ENCODE measurements at regions not wholly inside any gene's neighbourhood (a gene's known extent, or its start where the extent isn't known, plus 50 kb on each side); places are given as distances from the start of the nearest gene placed in this dataset.

DNA sequence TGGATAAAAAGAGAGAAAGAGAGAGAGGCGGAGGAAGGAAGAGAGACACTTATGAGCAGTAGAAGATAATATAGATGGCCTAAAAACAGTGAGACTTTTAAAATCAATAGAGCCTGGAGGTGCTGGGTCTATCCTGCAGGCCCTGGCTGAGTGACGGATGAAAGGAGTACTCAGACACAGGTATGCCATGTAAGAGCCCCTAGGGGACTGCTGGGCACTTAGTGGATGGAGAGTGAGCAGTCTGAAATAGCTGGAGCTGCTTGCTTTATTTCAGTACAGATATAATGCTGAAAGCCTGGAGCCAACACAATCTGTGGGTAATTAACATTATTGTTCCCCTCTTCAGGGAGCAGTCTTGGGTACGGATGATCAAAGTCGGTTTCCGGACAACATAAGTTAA lies 578.6 kb downstream of the SPOCK3 start:
- Histone ChIP-seq H3K36me3 (no peaks in the 10 kb centered on the region), H3K27me3 (no peaks in the 10 kb centered on the region), H3K4me3 (no peak overlapping the region), H3K4me1 (no peaks in the 10 kb centered on the region), H3K9me3 (no peaks in the 10 kb centered on the region), H3K27ac (no peak overlapping the region)
- WGBS (ENCODE audit: insufficient coverage, low coverage, low lambda C conversion rate, missing lambda C conversion rate): 48% methylated on average over 5 of the region's 5 CpGs
- intact Hi-C loops (cut with DNase I): no loop called here
- no peak for ATAC-seq
- TF ChIP-seq POLR2A (IDR thresholded peaks at IDR 0.05): no peak
- no peak for TF ChIP-seq CTCF (IDR thresholded peaks at IDR 0.05)
- no peak for DNase-seq

GRCh38 chr4:166657261-166657660 lies 577.0 kb downstream of the SPOCK3 start:
- Histone ChIP-seq H3K36me3 (no peaks in the 10 kb centered on the region), H3K27me3 (no peaks in the 10 kb centered on the region), H3K4me3 (no peak overlapping the region), H3K27ac (no peak overlapping the region), H3K9me3 (no peaks in the 10 kb centered on the region), H3K4me1 (no peaks in the 10 kb centered on the region)
- DNase-seq: no peak
- ATAC-seq: no peak
- TF ChIP-seq POLR2A (IDR thresholded peaks at IDR 0.05) (no peak), CTCF (IDR thresholded peaks at IDR 0.05) (no peak)
- 39% methylated on average over 3 of the region's 3 CpGs for WGBS (ENCODE audit: insufficient coverage, low coverage, low lambda C conversion rate, missing lambda C conversion rate)
- intact Hi-C loops (cut with DNase I): no loop called here

- no peaks in the 10 kb centered on the region for H3K27me3 ChIP-seq
- H3K4me3 ChIP-seq: no peak overlapping the region
- no peaks in the 10 kb centered on the region for H3K4me1 ChIP-seq
- no peak for TF ChIP-seq POLR2A (IDR thresholded peaks at IDR 0.05)
- no peak for TF ChIP-seq CTCF (IDR thresholded peaks at IDR 0.05)
- WGBS (ENCODE audit: insufficient coverage, low coverage, low lambda C conversion rate, missing lambda C conversion rate): 17% methylated on average over 1 of the region's 1 CpG
- intact Hi-C loops (cut with DNase I): no loop called here
- H3K36me3 ChIP-seq: no peaks in the 10 kb centered on the region
- H3K27ac ChIP-seq: no peak overlapping the region
- ATAC-seq: no peak
- no peak for DNase-seq
- H3K9me3 ChIP-seq: no peaks in the 10 kb centered on the region
Measured at GRCh38 chr4:166658585-166658984, 575.7 kb downstream of the SPOCK3 start.

- no peak for DNase-seq
- ATAC-seq: no peak
- H3K36me3 ChIP-seq: no peaks in the 10 kb centered on the region
- H3K9me3 ChIP-seq: no peaks in the 10 kb centered on the region
- intact Hi-C loops (cut with DNase I): no loop called here
- TF ChIP-seq POLR2A (IDR thresholded peaks at IDR 0.05) (no peak), CTCF (IDR thresholded peaks at IDR 0.05) (no peak)
- H3K4me3 ChIP-seq: no peak overlapping the region
- WGBS (ENCODE audit: insufficient coverage, low coverage, low lambda C conversion rate, missing lambda C conversion rate): 51% methylated on average over 3 of the region's 3 CpGs
- H3K27me3 ChIP-seq: no peaks in the 10 kb centered on the region
- H3K27ac ChIP-seq: no peak overlapping the region
- no peaks in the 10 kb centered on the region for H3K4me1 ChIP-seq
Measured at GRCh38 chr4:166662266-166662843, 571.9 kb downstream of the SPOCK3 start.

- TF ChIP-seq POLR2A (IDR thresholded peaks at IDR 0.05): no peak
- no peak for TF ChIP-seq CTCF (IDR thresholded peaks at IDR 0.05)
- DNase-seq (no peak), ATAC-seq (no peak)
- Histone ChIP-seq H3K9me3 (no peaks in the 10 kb centered on the region), H3K4me1 (no peaks in the 10 kb centered on the region), H3K27ac (no peak overlapping the region), H3K27me3 (no peaks in the 10 kb centered on the region), H3K4me3 (no peak overlapping the region), H3K36me3 (no peaks in the 10 kb centered on the region)
- intact Hi-C loops (cut with DNase I): no loop called here
- WGBS (ENCODE audit: insufficient coverage, low coverage, low lambda C conversion rate, missing lambda C conversion rate): 6% methylated on average over 1 of the region's 1 CpG
Measured at GRCh38 chr4:166670341-166670740, 564.0 kb downstream of the SPOCK3 start.
